Naive thymus-derived CD4-positive, alpha-beta T cell (primary cell): ENCODE measurements at regions not wholly inside any gene's neighbourhood (a gene's known extent, or its start where the extent isn't known, plus 50 kb on each side); places are given as distances from the start of the nearest gene placed in this dataset.
A peak's percentile ranks its signal among the peaks of the same experiment; 100 is the strongest.
"Not testable (repeated sequence)": the region's sequence is repeated elsewhere in the genome, so short reads cannot be mapped to it uniquely, and the experiment has no call there.

Source experiments
- ATAC-seq: fragments of 150-1000 bp; cut with Tn5 transposase; 2 replicates; pipeline ENCODE4 v1.10.0; 2021; ENCODE audit warnings: mild to moderate bottlenecking, moderate library complexity
- CTCF ChIA-PET: fragments of 350-600 bp; sonication (Branson Sonifier 250); formaldehyde crosslinking; loops from one replicate; lab custom pipeline; 2021; ENCODE audit warnings: antibody characterized with exemption; lab: Charles Lee
- POLR2A ChIA-PET: fragments of 350-600 bp; sonication (Branson Sonifier 250); formaldehyde crosslinking; loops from one replicate; lab custom pipeline; 2021; ENCODE audit warnings: antibody characterized with exemption, inconsistent platforms; lab: Charles Lee
- DNase-seq, 9 donors: peaks; one replicate each; pipeline versions ENCODE4 v3.0.0 to v3.0.0-alpha.2; 2020 to 2022; ENCODE audit warnings: mixed read lengths in 1 of 9
- H3K27ac ChIP-seq: one replicate; pipeline ENCODE4 v1.7.0; 2013; ENCODE audit warnings: mild to moderate bottlenecking, low read depth, low read length, moderate library complexity
- H3K27me3 ChIP-seq, 2 donors: one replicate each; pipeline ENCODE4 v1.7.0; 2013; ENCODE audit warnings: low read length in 2 of 2, mild to moderate bottlenecking in 2 of 2, moderate library complexity in 2 of 2; ENCODE audit not compliant: control insufficient read depth in 2 of 2, insufficient read depth in 2 of 2
- H3K36me3 ChIP-seq, 3 experiments: 1 replicate in 2 of 3; 2 replicates in 1 of 3; pipeline ENCODE4 v1.7.0; 2013; ENCODE audit warnings: low read length in 3 of 3, mild to moderate bottlenecking in 3 of 3, moderate library complexity in 1 of 3; ENCODE audit not compliant: insufficient read depth in 3 of 3, control insufficient read depth in 2 of 3
- H3K4me1 ChIP-seq, 2 donors: one replicate each; pipeline ENCODE4 v1.7.0; 2013; ENCODE audit warnings: low read length in 2 of 2, mild to moderate bottlenecking in 2 of 2, moderate library complexity in 1 of 2; ENCODE audit not compliant: control insufficient read depth in 2 of 2, insufficient read depth in 2 of 2
- H3K4me3 ChIP-seq: 2 replicates; pipeline ENCODE4 v1.7.0; 2013; ENCODE audit warnings: mild to moderate bottlenecking, low read length
- H3K9me3 ChIP-seq, 3 experiments: 1 replicate in 2 of 3; 2 replicates in 1 of 3; pipeline ENCODE4 v1.7.0; 2013; ENCODE audit warnings: low read length in 3 of 3; ENCODE audit not compliant: control insufficient read depth in 2 of 3
- H3K27ac Mint-ChIP-seq, 9 donors: one replicate each; pipeline ENCODE4 v1.8.0; 2020 to 2022; ENCODE audit warnings: mixed read lengths in 9 of 9, mild to moderate bottlenecking in 8 of 9, moderate library complexity in 5 of 9, inconsistent platforms in 2 of 9
- H3K27me3 Mint-ChIP-seq, 5 donors: one replicate each; pipeline ENCODE4 v1.8.0; 2021 to 2022; ENCODE audit warnings: mixed read lengths in 5 of 5, mild to moderate bottlenecking in 1 of 5
- H3K36me3 Mint-ChIP-seq, 5 donors: one replicate each; pipeline ENCODE4 v1.8.0; 2020 to 2022; ENCODE audit warnings: mixed read lengths in 5 of 5, mild to moderate bottlenecking in 3 of 5, inconsistent platforms in 1 of 5
- H3K4me1 Mint-ChIP-seq, 7 donors: one replicate each; pipeline ENCODE4 v1.8.0; 2020 to 2022; ENCODE audit warnings: mixed read lengths in 7 of 7, mild to moderate bottlenecking in 3 of 7, inconsistent platforms in 1 of 7
- H3K4me3 Mint-ChIP-seq, 10 donors: one replicate each; pipeline ENCODE4 v1.8.0; 2020 to 2022; ENCODE audit warnings: mild to moderate bottlenecking in 10 of 10, mixed read lengths in 10 of 10, moderate library complexity in 6 of 10, inconsistent platforms in 2 of 10
- H3K9me3 Mint-ChIP-seq, 11 donors: one replicate each; pipeline ENCODE4 v1.8.0; 2020 to 2022; ENCODE audit warnings: mixed read lengths in 11 of 11, mild to moderate bottlenecking in 4 of 11, inconsistent platforms in 1 of 11, moderate library complexity in 1 of 11
- intact Hi-C, 2 donors: fragments of 100-400 bp; cut with micrococcal nuclease; formaldehyde crosslinking; loops; one replicate each; pipeline ENCODE4 v1.15.1; 2023

GRCh38 chr15:21717661-21718060 is 159.9 kb downstream of the POTEB start:
- H3K27ac Mint-ChIP-seq, H3K27ac ChIP-seq, H3K4me1 Mint-ChIP-seq, H3K9me3 Mint-ChIP-seq, intact Hi-C loops, H3K27me3 ChIP-seq, H3K36me3 ChIP-seq, DNase-seq, H3K4me1 ChIP-seq, CTCF ChIA-PET, H3K4me3 ChIP-seq, POLR2A ChIA-PET, H3K4me3 Mint-ChIP-seq, H3K36me3 Mint-ChIP-seq, H3K27me3 Mint-ChIP-seq, H3K9me3 ChIP-seq: not testable (repeated sequence)
- peak; percentile 73 for ATAC-seq

- H3K4me3 Mint-ChIP-seq, H3K27ac Mint-ChIP-seq, H3K27ac ChIP-seq, H3K36me3 ChIP-seq, H3K4me3 ChIP-seq, H3K9me3 ChIP-seq, H3K4me1 ChIP-seq, CTCF ChIA-PET, H3K27me3 Mint-ChIP-seq, DNase-seq, H3K4me1 Mint-ChIP-seq, H3K27me3 ChIP-seq, intact Hi-C loops, POLR2A ChIA-PET, H3K9me3 Mint-ChIP-seq, H3K36me3 Mint-ChIP-seq: not testable (repeated sequence)
- ATAC-seq: peak; percentile 96
These were observed 172.1 kb downstream of the POTEB start for GRCh38 chr15:21705480-21705879.

- DNase-seq, H3K9me3 ChIP-seq, ATAC-seq, CTCF ChIA-PET, H3K4me1 ChIP-seq, H3K9me3 Mint-ChIP-seq, H3K27ac ChIP-seq, H3K27me3 Mint-ChIP-seq, H3K27me3 ChIP-seq, H3K4me3 ChIP-seq, H3K36me3 Mint-ChIP-seq, H3K27ac Mint-ChIP-seq, H3K4me3 Mint-ChIP-seq, POLR2A ChIA-PET, H3K4me1 Mint-ChIP-seq, intact Hi-C loops, H3K36me3 ChIP-seq: not testable (repeated sequence)
These were observed 178.9 kb downstream of the POTEB start for GRCh38 chr15:21698620-21699019.

- H3K27ac Mint-ChIP-seq, H3K4me1 Mint-ChIP-seq: not testable (repeated sequence)
These were observed 182.4 kb downstream of the POTEB start for GRCh38 chr15:21695089-21695488.

GRCh38 chr15:21692471-21693102 is 184.9 kb downstream of the POTEB start:
- H3K36me3 ChIP-seq, H3K27me3 ChIP-seq, H3K36me3 Mint-ChIP-seq, DNase-seq, H3K4me3 Mint-ChIP-seq, H3K27ac Mint-ChIP-seq, CTCF ChIA-PET, H3K4me1 ChIP-seq, H3K27me3 Mint-ChIP-seq, H3K4me1 Mint-ChIP-seq, H3K9me3 ChIP-seq, H3K4me3 ChIP-seq, H3K9me3 Mint-ChIP-seq, H3K27ac ChIP-seq, intact Hi-C loops, POLR2A ChIA-PET: not testable (repeated sequence)
- peak; percentile 77 for ATAC-seq

More at GRCh38 chr15:21695089-21695488, 182.4 kb downstream of the POTEB start:
- H3K36me3 Mint-ChIP-seq, H3K4me3 ChIP-seq, intact Hi-C loops, ATAC-seq, H3K9me3 Mint-ChIP-seq, H3K4me3 Mint-ChIP-seq, H3K36me3 ChIP-seq, H3K9me3 ChIP-seq, H3K27me3 Mint-ChIP-seq, H3K27me3 ChIP-seq, H3K4me1 ChIP-seq, CTCF ChIA-PET, DNase-seq, H3K27ac ChIP-seq, POLR2A ChIA-PET: not testable (repeated sequence)

- H3K9me3 Mint-ChIP-seq, DNase-seq, POLR2A ChIA-PET, H3K9me3 ChIP-seq, H3K27ac ChIP-seq, H3K4me1 Mint-ChIP-seq, H3K27ac Mint-ChIP-seq, H3K36me3 Mint-ChIP-seq, CTCF ChIA-PET, H3K4me1 ChIP-seq, H3K27me3 ChIP-seq, intact Hi-C loops, H3K4me3 ChIP-seq, H3K4me3 Mint-ChIP-seq, H3K36me3 ChIP-seq, H3K27me3 Mint-ChIP-seq: not testable (repeated sequence)
- peak; percentile 85 for ATAC-seq
These were observed 216.6 kb upstream of the POTEB3 start for GRCh38 chr15:21656798-21657397.

GRCh38 chr15:21656114-21656746 is 215.9 kb upstream of the POTEB3 start:
- H3K27me3 Mint-ChIP-seq, H3K27ac ChIP-seq, H3K9me3 Mint-ChIP-seq, H3K9me3 ChIP-seq, POLR2A ChIA-PET, H3K4me3 ChIP-seq, intact Hi-C loops, H3K4me1 Mint-ChIP-seq, H3K27me3 ChIP-seq, H3K36me3 Mint-ChIP-seq, H3K4me1 ChIP-seq, DNase-seq, H3K36me3 ChIP-seq, CTCF ChIA-PET: not testable (repeated sequence)
- Mint-ChIP-seq H3K4me3 (peak overlapping the region in 4 of 10 donors; percentile 13 to 63 (median 34)), H3K27ac (peak overlapping the region in 1 of 9 donors; percentile 39)
- peak; percentile 74 for ATAC-seq
